IPS DF 19.7 (cell line): ENCODE measurements at regions not wholly inside any gene's neighbourhood (a gene's known extent, or its start where the extent isn't known, plus 50 kb on each side); places are given as distances from the start of the nearest gene placed in this dataset.

Experiments
- DNase-seq: peaks from one replicate; pipeline ENCODE4 v3.0.0-alpha.2; 2013; ENCODE audit warnings: low read depth, low spot score

- DNase-seq, result no peak
These were observed 151.7 kb upstream of the MAOA start for GRCh38 chrX:43504394-43504793.

- no peak for DNase-seq
These were observed 150.3 kb upstream of the MAOA start for GRCh38 chrX:43505769-43506168.

- DNase-seq, result no peak
These were observed 147.4 kb upstream of the MAOA start for GRCh38 chrX:43508694-43509093.

- DNase-seq, result no peak
These were observed 145.9 kb upstream of the MAOA start for GRCh38 chrX:43510209-43510608.

- no peak for DNase-seq
These were observed 143.0 kb upstream of the MAOA start for GRCh38 chrX:43513085-43513484.

GRCh38 chrX:43514820-43515219, 141.3 kb upstream of the MAOA start:
- DNase-seq, result no peak

- no peak for DNase-seq
These were observed 133.5 kb upstream of the MAOA start for GRCh38 chrX:43522582-43522981.

- DNase-seq, result no peak
These were observed 130.0 kb upstream of the MAOA start for GRCh38 chrX:43525901-43526610.

- DNase-seq, result no peak
These were observed 129.2 kb upstream of the MAOA start for GRCh38 chrX:43526878-43527277.

- no peak for DNase-seq
These were observed 128.3 kb upstream of the MAOA start for GRCh38 chrX:43527801-43528200.

- DNase-seq, result no peak
These were observed 125.3 kb upstream of the MAOA start for GRCh38 chrX:43530837-43531236.

- no peak for DNase-seq
These were observed 115.8 kb upstream of the MAOA start for GRCh38 chrX:43540318-43540717.

- no peak for DNase-seq
These were observed 104.5 kb upstream of the MAOA start for GRCh38 chrX:43551590-43551989.

GRCh38 chrX:43552156-43552555, 103.9 kb upstream of the MAOA start:
- no peak for DNase-seq

- DNase-seq, result no peak
These were observed 103.4 kb upstream of the MAOA start for GRCh38 chrX:43552703-43553102.

- DNase-seq, result no peak
These were observed 102.8 kb upstream of the MAOA start for GRCh38 chrX:43553257-43553656.

- no peak for DNase-seq
These were observed 99.9 kb upstream of the MAOA start for GRCh38 chrX:43556207-43556606.

GRCh38 chrX:43557792-43558191, 98.3 kb upstream of the MAOA start:
- no peak for DNase-seq

- DNase-seq, result no peak
These were observed 96.5 kb upstream of the MAOA start for GRCh38 chrX:43559644-43560043.

- DNase-seq, result no peak
These were observed 95.7 kb upstream of the MAOA start for GRCh38 chrX:43560247-43560946.

GRCh38 chrX:43562372-43562771, 93.7 kb upstream of the MAOA start:
- DNase-seq, result no peak

- no peak for DNase-seq
These were observed 91.1 kb upstream of the MAOA start for GRCh38 chrX:43564953-43565352.

- DNase-seq, result no peak
These were observed 89.9 kb upstream of the MAOA start for GRCh38 chrX:43566170-43566569.
